ENCODE measurements at regions not wholly inside any gene's neighbourhood (a gene's known extent, or its start where the extent isn't known, plus 50 kb on each side); places are given as distances from the start of the nearest gene placed in this dataset.

DNA sequence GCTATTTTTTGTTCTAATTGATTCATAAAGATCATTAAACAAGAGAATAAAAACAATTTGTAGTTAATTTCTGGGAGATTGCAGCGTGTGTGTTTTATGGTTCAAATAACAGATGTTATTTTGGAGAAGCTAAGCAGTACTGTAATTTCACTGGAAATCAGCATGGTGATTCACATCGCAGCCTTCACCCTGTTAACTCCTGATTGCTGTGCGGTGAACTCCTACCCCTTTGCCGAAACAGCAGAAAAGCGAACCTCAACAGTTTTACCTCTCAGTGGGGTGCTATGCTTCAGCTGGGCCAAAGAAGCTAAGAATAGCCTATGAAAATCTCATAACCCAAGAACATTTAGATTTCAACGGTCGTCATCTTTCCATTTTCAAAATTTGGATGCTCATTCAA lies 441.5 kb upstream of the RARB start:
- no peak for TF ChIP-seq RAD21 (conservative IDR thresholded peaks at IDR 0.05 in 1 of 2, IDR thresholded peaks at IDR 0.05 in 1 of 2)
- TF ChIP-seq ZSCAN20 (CRISPR knock-in tag; IDR thresholded peaks at IDR 0.05) = no peak
- TF ChIP-seq, protein P1, sequence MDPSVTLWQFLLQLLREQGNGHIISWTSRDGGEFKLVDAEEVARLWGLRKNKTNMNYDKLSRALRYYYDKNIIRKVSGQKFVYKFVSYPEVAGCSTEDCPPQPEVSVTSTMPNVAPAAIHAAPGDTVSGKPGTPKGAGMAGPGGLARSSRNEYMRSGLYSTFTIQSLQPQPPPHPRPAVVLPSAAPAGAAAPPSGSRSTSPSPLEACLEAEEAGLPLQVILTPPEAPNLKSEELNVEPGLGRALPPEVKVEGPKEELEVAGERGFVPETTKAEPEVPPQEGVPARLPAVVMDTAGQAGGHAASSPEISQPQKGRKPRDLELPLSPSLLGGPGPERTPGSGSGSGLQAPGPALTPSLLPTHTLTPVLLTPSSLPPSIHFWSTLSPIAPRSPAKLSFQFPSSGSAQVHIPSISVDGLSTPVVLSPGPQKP (IDR thresholded peaks at IDR 0.05; ENCODE audit: low read depth, low read length) = no peak
- TF ChIP-seq, protein P2, sequence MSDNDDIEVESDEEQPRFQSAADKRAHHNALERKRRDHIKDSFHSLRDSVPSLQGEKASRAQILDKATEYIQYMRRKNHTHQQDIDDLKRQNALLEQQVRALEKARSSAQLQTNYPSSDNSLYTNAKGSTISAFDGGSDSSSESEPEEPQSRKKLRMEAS (IDR thresholded peaks at IDR 0.05) = no peak
- TF ChIP-seq, protein P3, sequence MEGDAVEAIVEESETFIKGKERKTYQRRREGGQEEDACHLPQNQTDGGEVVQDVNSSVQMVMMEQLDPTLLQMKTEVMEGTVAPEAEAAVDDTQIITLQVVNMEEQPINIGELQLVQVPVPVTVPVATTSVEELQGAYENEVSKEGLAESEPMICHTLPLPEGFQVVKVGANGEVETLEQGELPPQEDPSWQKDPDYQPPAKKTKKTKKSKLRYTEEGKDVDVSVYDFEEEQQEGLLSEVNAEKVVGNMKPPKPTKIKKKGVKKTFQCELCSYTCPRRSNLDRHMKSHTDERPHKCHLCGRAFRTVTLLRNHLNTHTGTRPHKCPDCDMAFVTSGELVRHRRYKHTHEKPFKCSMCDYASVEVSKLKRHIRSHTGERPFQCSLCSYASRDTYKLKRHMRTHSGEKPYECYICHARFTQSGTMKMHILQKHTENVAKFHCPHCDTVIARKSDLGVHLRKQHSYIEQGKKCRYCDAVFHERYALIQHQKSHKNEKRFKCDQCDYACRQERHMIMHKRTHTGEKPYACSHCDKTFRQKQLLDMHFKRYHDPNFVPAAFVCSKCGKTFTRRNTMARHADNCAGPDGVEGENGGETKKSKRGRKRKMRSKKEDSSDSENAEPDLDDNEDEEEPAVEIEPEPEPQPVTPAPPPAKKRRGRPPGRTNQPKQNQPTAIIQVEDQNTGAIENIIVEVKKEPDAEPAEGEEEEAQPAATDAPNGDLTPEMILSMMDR (IDR thresholded peaks at IDR 0.05) = no peak
